Myocyte (in vitro differentiated cells): ENCODE measurements at regions not wholly inside any gene's neighbourhood (a gene's known extent, or its start where the extent isn't known, plus 50 kb on each side); places are given as distances from the start of the nearest gene placed in this dataset.
A peak's percentile ranks its signal among the peaks of the same experiment; 100 is the strongest.
"Not testable (repeated sequence)": the region's sequence is repeated elsewhere in the genome, so short reads cannot be mapped to it uniquely, and the experiment has no call there.

Experiments used
- DNase-seq: peaks from one replicate; pipeline ENCODE4 v3.0.0-alpha.2; 2012; ENCODE audit warnings: low read depth

DNA sequence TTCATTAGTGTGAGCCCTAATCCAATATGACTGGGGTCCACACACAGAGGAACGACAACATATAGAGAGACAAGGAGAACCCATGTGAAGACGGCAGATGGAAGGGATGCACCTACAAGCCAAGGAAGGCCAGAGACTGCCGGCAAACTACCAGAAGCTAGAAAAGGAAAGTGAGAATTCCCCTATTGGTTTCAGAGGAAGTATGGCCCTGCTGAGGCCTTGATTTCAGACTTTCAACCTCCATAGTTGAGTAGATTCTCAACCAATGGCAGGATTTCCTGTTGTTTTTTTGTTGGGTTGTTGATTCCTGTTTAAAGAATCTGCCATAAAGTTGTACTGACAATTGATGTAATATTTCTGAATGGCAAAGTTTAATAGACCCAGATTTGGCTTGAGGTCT is 241.5 kb downstream of the SATB2 start:
- DNase-seq = no peak

DNA sequence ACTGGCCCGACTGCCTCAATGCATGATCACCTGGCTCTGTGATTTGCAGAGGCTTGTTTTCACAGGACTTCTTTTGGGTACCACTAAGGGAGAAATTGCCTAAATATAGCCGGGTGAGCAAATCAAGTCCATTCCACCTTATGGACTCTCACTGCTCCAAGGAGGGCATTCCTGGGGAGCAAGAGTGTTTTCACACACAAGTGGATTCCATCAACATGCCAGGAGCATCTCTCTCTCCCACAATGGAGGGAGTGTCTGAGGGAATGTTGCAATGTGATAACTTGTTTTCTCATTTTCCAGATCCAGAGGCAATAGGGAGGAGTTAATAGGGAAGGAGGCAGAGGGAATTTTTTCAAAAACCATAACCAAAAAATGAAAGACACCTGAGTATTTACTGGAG is 250.7 kb downstream of the SATB2 start:
- peak; percentile 37 for DNase-seq

- DNase-seq = no peak
Measured at GRCh38 chr2:199206536-199206935, 251.2 kb downstream of the SATB2 start.

GRCh38 chr2:199202964-199203363 is 254.8 kb downstream of the SATB2 start:
- DNase-seq = no peak

DNA sequence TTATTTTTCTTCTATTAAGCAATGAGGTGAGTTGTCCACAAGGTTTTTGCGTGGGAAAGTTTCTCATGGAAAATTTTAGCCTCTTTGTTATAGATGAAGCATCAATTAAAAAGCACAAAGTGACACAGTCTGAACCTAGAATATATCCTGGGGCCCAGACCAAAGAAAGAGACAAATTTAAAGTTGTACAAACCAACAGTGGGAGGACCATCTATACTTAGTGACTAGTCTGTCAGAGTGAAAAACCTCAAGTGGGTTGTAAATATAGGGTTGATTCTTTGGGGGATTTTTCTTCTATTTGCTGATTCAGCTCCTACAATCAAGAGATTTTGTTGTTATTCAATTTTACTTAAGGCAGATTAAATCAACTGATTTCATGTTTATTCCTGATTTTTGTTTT is 256.2 kb downstream of the SATB2 start:
- DNase-seq = no peak

GRCh38 chr2:199199797-199200196 is 257.9 kb downstream of the SATB2 start:
- DNase-seq = no peak

DNA sequence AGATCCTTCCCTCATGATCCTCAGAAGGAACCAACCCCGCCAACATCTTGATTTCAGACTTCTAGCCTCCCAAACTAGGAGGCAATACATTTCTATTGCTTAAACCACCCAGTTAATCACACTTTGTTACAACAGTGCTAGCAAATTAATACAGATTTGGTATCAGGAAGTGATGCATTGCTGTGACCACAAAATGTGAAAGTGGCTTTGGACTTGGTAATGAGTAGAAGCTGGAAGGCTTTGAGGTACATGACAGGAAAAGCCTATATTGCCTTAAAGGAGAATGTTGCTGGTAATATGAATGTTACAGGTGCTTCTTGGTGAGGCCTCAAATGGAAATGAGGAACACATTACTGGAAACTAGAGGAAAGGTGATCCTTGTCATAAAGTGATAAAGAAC is 260.3 kb downstream of the SATB2 start:
- DNase-seq = no peak

GRCh38 chr2:199196686-199197085 is 261.1 kb downstream of the SATB2 start:
- DNase-seq = no peak

DNA sequence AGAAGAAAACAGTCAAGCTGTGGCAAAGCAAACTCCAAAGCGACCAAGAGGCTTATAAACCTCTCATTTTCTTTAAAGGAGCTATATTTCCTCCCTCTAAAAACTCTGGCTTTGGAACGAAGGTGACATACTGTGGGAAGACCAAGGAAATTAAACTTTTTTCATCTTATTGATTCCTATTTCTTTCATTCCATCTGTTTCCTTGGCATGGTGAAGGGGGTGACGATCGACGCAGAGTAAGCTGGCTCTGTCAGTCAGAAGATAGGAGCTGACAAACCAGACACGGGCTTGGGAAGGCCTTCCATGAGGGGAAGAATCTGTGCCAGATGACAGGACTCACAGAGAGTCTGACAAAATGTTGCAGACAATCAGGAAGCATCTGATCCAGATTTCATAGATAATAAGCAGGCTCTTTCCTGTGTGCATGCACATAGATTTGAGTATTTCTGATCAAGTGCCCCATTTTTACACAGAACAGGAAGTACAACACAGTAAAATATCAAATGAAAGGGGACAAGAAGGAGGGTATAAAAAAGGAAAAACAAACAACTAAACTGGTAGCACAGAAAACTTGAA is 261.7 kb downstream of the SATB2 start:
- no peak for DNase-seq

- no peak for DNase-seq
Measured at GRCh38 chr2:199191461-199191860, 266.3 kb downstream of the SATB2 start.

DNA sequence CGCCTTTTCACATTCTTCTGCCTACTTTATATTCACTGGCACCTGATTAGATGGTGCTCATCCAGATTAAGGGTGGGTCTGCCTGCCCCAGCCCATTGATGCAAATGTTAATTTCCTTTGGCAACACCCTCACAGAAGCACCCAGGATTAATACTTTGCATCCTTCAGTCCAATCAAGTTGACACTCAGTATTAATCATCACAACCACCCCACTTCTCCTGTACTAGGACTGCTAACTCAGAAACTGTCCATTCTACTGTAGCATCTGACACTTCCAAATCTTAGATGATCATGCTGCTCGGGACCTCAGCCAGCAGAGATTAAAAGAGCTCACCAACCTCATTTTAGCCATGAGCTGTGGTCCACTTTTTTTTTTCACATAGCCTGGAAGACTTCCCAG is 268.5 kb downstream of the SATB2 start:
- peak; percentile 16 for DNase-seq

DNA sequence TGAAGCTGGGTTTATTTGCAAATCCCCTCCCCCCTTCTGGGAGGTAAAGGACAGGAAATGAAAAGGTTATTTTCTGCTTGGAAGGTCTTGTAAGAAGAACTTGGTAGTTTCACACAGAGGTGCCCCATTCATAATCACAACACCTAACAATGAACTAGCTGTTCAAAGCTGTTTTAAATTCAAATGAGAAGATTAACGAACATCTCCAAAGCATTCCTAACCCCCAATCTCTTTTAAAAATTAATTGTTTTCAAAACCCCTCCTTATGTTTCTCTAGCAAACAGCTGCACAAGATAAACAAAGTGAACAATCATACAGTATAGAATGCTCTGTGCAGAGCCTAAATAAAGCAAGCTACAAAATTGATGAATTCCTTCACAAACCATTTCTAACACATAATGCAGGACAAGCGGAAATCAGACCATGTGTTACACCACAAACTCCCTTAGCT is 271.4 kb downstream of the SATB2 start:
- no peak for DNase-seq

DNA sequence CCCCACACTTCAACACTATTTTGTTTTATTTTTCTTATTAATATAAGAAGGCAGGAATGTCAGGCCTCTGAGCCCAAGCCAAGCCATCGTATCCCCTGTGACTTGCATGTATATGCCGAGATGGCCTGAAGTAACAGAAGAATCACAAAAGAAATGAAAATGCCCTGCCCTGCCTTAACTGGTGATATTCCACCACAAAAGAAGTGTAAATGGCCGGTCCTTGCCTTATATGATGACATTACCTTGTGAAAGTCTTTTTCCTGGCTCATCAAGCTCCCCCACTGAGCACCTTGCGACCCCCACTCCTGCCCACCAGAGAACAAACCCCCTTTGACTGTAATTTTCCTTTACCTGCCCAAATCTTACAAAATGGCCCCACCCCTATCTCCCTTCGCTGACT is 272.6 kb downstream of the SATB2 start:
- DNase-seq = not testable (repeated sequence)

DNA sequence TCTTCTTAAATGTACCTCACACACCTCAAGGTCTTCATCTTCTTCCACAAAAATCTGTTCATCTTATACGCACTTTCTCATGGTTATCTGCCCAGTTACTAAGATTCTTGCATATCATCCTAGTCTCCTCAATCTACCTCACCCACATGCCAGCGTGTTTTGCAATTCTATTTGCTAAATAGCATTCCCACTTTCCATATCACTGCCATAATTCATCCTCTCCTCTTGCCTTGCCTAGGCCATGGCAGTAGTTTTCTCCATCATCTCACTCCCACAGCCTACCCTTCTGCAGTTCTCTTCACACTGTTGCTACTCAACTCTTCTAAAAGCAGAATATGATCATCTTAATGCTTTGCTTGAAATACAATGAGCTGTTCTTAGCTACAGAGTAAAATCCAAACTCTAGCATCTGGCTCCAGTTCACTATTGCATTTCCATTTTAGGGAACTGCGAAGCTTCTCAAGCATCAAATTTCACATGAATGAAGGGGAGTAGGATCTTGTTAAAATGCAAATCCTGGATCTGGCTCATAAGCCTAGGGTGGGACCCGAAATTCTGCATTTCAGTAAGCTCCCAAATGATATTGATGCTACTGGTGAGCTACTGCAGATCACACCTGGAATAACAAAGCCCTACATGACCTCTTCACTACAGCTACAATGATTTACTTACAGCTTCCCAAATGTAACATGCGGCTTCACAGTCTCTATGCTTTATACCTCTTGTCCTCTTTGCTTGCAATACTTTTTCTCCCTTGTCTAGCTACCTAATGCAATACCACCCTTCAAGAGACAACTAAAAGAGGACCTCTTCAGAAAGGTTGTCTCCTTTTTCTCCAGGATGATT is 293.9 kb downstream of the SATB2 start:
- no peak for DNase-seq

GRCh38 chr2:199160677-199161465 is 296.9 kb downstream of the SATB2 start:
- peak; percentile 71 for DNase-seq

DNA sequence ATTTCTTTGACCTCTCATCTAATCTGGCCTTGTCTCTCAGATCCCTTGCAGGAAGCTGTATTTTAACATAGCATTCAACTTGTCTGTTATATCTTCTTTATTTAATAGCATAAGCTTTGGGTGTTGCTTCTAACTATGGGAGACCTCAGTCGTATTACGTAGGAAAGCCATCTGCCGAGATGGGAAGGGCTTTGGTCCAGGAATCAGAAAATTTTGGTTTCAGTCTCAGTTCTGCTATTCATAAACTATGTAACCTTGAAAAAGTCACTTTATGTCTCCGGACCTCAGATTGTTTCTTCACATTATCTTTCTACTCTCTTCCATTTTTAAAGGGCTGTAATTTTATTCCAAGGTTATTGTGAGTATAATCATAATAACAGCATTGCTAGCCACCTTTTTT is 297.7 kb downstream of the SATB2 start:
- no peak for DNase-seq

- DNase-seq = no peak
Measured at GRCh38 chr2:199148076-199148845, 309.5 kb downstream of the SATB2 start.

GRCh38 chr2:199147216-199147615 is 310.5 kb downstream of the SATB2 start:
- DNase-seq = peak; percentile 15

DNA sequence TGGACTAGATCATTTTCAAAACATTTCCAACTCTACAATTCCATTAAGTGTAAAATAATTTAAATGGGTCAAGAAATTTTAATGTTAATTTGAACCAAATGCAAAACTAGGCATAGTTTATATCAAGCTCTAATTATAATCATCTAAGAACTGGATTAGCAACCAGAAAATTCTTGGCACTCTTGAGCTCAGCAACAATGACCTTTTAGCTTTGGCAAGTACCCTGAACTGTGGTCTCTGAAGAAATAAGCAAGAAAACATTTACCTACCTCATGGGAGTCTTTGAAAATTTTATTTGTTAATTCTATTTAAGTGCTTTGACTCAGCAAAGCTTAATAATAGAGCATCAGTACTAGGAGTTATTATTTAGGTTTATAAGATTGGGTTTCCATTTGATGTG is 313.2 kb downstream of the SATB2 start:
- no peak for DNase-seq

DNA sequence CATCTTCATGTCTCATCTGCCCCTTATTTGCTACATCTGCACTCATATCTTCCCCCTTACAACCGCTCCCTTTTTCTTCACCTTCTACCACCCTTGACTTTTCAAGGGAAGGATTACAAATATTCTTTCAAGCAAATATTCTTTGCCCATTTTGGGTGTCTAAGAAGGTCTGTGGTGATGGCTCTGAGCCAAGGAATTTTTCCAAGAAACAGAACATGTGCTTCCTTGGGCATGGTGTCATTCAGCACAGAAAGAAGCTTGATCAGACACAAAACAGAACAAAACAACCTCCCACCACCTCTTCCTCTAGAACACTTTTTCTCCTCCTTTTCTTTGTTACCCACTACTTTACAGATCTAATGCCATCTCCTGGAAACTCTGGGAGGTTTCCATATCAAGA is 313.7 kb downstream of the SATB2 start:
- peak; percentile 43 for DNase-seq

DNA sequence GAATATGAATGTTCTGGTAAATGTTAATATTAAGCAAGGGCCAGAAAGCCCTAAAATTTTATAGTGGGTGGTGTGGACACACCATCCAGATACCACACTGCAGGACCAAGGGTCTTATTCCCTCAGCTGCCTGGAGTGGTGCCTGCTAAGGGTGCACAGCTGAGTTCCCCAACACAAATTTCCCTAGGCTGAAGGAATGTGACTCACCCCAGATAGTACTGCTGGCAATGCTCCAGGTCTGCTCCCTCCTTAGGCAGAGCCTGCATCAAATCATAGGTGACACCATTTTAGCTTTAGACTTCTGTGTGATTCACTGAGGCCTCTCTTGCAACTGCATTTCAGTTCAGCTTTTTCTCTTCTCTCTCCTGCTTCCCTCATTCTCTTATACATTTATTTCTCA is 321.1 kb downstream of the SATB2 start:
- DNase-seq = peak; percentile 61
